ENCODE measurements at regions not wholly inside any gene's neighbourhood (a gene's known extent, or its start where the extent isn't known, plus 50 kb on each side); places are given as distances from the start of the nearest gene placed in this dataset.
A peak's percentile ranks its signal among the peaks of the same experiment; 100 is the strongest.
"Not testable (repeated sequence)": the region's sequence is repeated elsewhere in the genome, so short reads cannot be mapped to it uniquely, and the experiment has no call there.

GRCh38 chr11:80284946-80285785 is 844.3 kb upstream of the TENM4 start:
- H3K4me3 ChIP-seq (ENCODE audit: low read depth, low read length): no peak overlapping the region
- H3K36me3 ChIP-seq (ENCODE audit: control insufficient read depth, insufficient read depth, low read length): no peaks in the 10 kb centered on the region
- FAIRE-seq (no peak), DNase-seq (ENCODE audit: low read depth) (peak; percentile 18)
- no peak for TF ChIP-seq CTCF (IDR thresholded peaks at IDR 0.05; ENCODE audit: insufficient read depth, low read length, severe bottlenecking)
- H3K27me3 ChIP-seq (ENCODE audit: control insufficient read depth, insufficient read depth, low read length): no peaks in the 10 kb centered on the region

GRCh38 chr11:80282643-80283042 is 841.8 kb upstream of the TENM4 start:
- DNase-seq (ENCODE audit: low read depth): no peak
- FAIRE-seq: no peak
- Histone ChIP-seq H3K36me3 (ENCODE audit: control insufficient read depth, insufficient read depth, low read length) (no peaks in the 10 kb centered on the region), H3K4me3 (ENCODE audit: low read depth, low read length) (no peak overlapping the region), H3K27me3 (ENCODE audit: control insufficient read depth, insufficient read depth, low read length) (no peaks in the 10 kb centered on the region)
- TF ChIP-seq CTCF (IDR thresholded peaks at IDR 0.05; ENCODE audit: insufficient read depth, low read length, severe bottlenecking): no peak

- H3K36me3 ChIP-seq (ENCODE audit: control insufficient read depth, insufficient read depth, low read length): no peaks in the 10 kb centered on the region
- DNase-seq (ENCODE audit: low read depth) (peak; percentile 80), FAIRE-seq (no peak)
- no peak overlapping the region for H3K4me3 ChIP-seq (ENCODE audit: low read depth, low read length)
- H3K27me3 ChIP-seq (ENCODE audit: control insufficient read depth, insufficient read depth, low read length): no peaks in the 10 kb centered on the region
- no peak for TF ChIP-seq CTCF (IDR thresholded peaks at IDR 0.05; ENCODE audit: insufficient read depth, low read length, severe bottlenecking)
Measured at GRCh38 chr11:80281194-80281593, 840.4 kb upstream of the TENM4 start.

- Histone ChIP-seq H3K36me3 (ENCODE audit: control insufficient read depth, insufficient read depth, low read length) (no peaks in the 10 kb centered on the region), H3K27me3 (ENCODE audit: control insufficient read depth, insufficient read depth, low read length) (no peaks in the 10 kb centered on the region), H3K4me3 (ENCODE audit: low read depth, low read length) (no peak overlapping the region)
- no peak for DNase-seq (ENCODE audit: low read depth)
- TF ChIP-seq CTCF (IDR thresholded peaks at IDR 0.05; ENCODE audit: insufficient read depth, low read length, severe bottlenecking): no peak
- no peak for FAIRE-seq
Measured at GRCh38 chr11:80280737-80281136, 839.9 kb upstream of the TENM4 start.

- Histone ChIP-seq H3K36me3 (ENCODE audit: control insufficient read depth, insufficient read depth, low read length) (no peaks in the 10 kb centered on the region), H3K27me3 (ENCODE audit: control insufficient read depth, insufficient read depth, low read length) (no peaks in the 10 kb centered on the region), H3K4me3 (ENCODE audit: low read depth, low read length) (no peak overlapping the region)
- DNase-seq (ENCODE audit: low read depth): no peak
- no peak for FAIRE-seq
- TF ChIP-seq CTCF (IDR thresholded peaks at IDR 0.05; ENCODE audit: insufficient read depth, low read length, severe bottlenecking): no peak
Measured at GRCh38 chr11:80261776-80262175, 820.9 kb upstream of the TENM4 start.

GRCh38 chr11:80257319-80258015 is 816.6 kb upstream of the TENM4 start:
- H3K27me3 ChIP-seq (ENCODE audit: control insufficient read depth, insufficient read depth, low read length); FAIRE-seq: not testable (repeated sequence)

More at GRCh38 chr11:80257319-80258015, 816.6 kb upstream of the TENM4 start:
- H3K4me3 ChIP-seq (ENCODE audit: low read depth, low read length); DNase-seq (ENCODE audit: low read depth); H3K36me3 ChIP-seq (ENCODE audit: control insufficient read depth, insufficient read depth, low read length): not testable (repeated sequence)
